ENCODE measurements at regions not wholly inside any gene's neighbourhood (a gene's known extent, or its start where the extent isn't known, plus 50 kb on each side); places are given as distances from the start of the nearest gene placed in this dataset.

GRCh38 chr12:116443821-116444589 is 115.2 kb upstream of the MAP1LC3B2 start:
- TF ChIP-seq CTCF (IDR thresholded peaks at IDR 0.05; ENCODE audit: extremely low read depth in 1 of 2, insufficient read depth in 1 of 2, low read depth in 1 of 2, low read length in 2 of 2) = no peak
- TF ChIP-seq MYC (IDR thresholded peaks at IDR 0.05; ENCODE audit: low read depth, low read length) = no peak
- TF ChIP-seq POLR2A (IDR thresholded peaks at IDR 0.05; ENCODE audit: low read depth, low read length) = no peak
- no peak for TF ChIP-seq EZH2 (IDR thresholded peaks at IDR 0.05; ENCODE audit: borderline replicate concordance, low read depth, low read length, severe bottlenecking)
- no peak for TF ChIP-seq POLR2AphosphoS5 (IDR thresholded peaks at IDR 0.05; ENCODE audit: insufficient read depth, low read depth, low read length)
- TF ChIP-seq GATA2 (IDR thresholded peaks at IDR 0.05; ENCODE audit: insufficient read depth, insufficient read length, low read depth, low read length) = no peak
- TF ChIP-seq JUN (IDR thresholded peaks at IDR 0.05; ENCODE audit: borderline replicate concordance, insufficient read depth, insufficient read length, low read depth) = no peak
- no peak for TF ChIP-seq MAX (IDR thresholded peaks at IDR 0.05; ENCODE audit: insufficient read depth, insufficient read length)
- no peak for TF ChIP-seq FOS (IDR thresholded peaks at IDR 0.05; ENCODE audit: borderline replicate concordance, insufficient read depth, low read length)
